HG03521 (cell line): ENCODE measurements at regions not wholly inside any gene's neighbourhood (a gene's known extent, or its start where the extent isn't known, plus 50 kb on each side); places are given as distances from the start of the nearest gene placed in this dataset.

Experiments
- ATAC-seq: cut with Tn5 transposase; IDR thresholded peaks from one replicate; pipeline ENCODE4 v1.9.1; 2021; ENCODE audit warnings: mild to moderate bottlenecking, moderate library complexity; ENCODE audit not compliant: unreplicated experiment

GRCh38 chr11:116563028-116563711, 209.6 kb downstream of the BUD13 start:
- no peak for ATAC-seq

- ATAC-seq: no peak
Observed at GRCh38 chr11:116560589-116560988, 212.2 kb downstream of the BUD13 start.

DNA sequence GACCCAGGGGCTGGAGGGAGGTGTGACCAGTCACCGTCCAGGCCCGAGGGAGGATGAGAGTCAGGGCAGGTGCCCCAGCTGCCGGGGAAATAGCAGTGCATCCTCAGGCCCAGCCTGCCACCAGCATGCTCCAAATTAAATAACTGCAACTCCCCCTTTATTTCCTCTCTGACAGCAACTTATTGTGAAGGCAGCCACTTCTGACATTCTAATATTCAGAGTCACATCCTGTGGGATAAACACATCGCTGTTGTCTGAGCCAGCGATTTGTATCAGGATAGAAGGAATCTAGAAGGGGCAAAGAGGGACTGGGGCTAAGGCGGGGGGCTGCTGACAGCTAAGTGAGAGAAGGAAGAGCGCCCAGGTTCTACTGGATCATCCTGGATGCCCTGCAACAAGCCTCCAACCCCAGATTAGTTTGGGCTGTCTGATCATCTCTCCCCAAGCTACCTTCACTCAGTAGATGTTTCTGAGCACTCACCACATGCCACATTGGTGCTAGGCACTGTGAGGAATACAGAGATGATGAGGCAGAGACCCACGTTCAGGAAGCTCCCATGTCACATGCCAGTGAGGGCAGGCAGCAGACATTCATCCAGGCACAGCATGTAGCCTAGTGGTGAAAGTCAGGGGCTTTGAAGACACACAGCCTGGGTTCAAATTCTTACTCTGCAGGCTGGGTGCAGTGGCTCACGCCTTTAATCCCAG, 214.1 kb downstream of the BUD13 start:
- no peak for ATAC-seq

DNA sequence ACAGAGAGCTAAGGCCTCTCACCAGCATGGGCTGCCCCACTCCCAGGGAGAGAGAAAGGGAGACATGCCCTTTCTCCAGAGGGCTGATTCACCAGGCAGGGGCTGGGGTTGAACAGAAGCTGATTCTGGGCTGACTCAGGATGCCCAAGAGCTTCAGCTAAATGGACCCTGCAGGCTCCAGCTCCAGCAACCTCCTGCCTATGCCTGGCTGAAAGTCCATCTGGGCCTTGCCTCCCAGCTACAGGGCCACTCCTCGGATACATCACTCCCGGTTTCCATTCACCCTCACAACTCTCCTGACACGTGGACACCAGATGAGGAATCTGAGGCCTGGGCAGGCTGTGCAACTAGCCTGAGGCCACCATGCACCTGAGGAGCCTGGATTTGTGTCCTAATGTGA, 215.5 kb downstream of the BUD13 start:
- no peak for ATAC-seq

DNA sequence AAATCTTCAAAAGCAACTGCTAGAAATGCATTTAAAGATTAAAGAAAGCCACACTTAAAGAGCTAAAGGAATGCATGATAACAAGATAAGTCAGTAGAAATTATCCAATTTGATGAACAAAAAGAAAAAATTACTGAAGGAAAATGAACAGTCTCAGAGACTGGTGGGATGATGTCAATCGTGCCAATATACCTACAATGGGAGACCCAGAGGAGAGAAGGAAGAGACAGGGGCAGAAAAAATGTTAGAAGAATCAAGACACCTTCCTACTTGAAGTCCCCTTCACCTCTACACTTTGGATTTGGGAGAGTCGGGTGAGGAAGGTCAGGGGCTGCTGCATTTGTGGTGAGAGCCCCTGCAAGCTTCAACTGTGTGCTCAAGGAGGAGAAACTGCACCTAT, 216.3 kb downstream of the BUD13 start:
- ATAC-seq: no peak

- no peak for ATAC-seq
Observed at GRCh38 chr11:116553482-116553881, 219.3 kb downstream of the BUD13 start.

- no peak for ATAC-seq
Observed at GRCh38 chr11:116551576-116551975, 221.2 kb downstream of the BUD13 start.

- no peak for ATAC-seq
Observed at GRCh38 chr11:116548256-116548655, 224.5 kb downstream of the BUD13 start.

GRCh38 chr11:116547571-116547970, 225.2 kb downstream of the BUD13 start:
- no peak for ATAC-seq

- no peak for ATAC-seq
Observed at GRCh38 chr11:116545912-116546311, 226.9 kb downstream of the BUD13 start.

GRCh38 chr11:116544721-116545120, 228.1 kb downstream of the BUD13 start:
- ATAC-seq: no peak

GRCh38 chr11:116543911-116544475, 228.8 kb downstream of the BUD13 start:
- no peak for ATAC-seq

- ATAC-seq: no peak
Observed at GRCh38 chr11:116543099-116543498, 229.7 kb downstream of the BUD13 start.

DNA sequence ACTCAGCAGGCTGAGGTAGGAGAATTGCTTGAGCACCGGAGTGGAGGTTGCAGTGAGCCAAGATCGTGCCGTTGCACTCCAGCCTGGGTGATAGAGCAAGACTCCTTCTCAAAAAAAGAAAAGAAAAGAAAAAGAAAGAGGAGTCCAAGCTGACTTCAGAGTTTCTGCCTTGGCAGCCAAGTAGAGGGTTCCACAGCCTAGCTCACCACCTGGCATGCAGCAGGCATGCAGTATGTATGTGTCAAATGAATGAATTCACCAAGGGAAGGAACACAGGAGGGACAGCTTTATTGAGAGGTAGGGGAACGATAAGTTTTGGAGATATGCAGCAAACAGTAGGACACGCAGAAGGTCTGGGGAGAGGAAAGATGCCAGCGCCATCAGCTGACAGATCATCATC, 230.4 kb downstream of the BUD13 start:
- no peak for ATAC-seq

DNA sequence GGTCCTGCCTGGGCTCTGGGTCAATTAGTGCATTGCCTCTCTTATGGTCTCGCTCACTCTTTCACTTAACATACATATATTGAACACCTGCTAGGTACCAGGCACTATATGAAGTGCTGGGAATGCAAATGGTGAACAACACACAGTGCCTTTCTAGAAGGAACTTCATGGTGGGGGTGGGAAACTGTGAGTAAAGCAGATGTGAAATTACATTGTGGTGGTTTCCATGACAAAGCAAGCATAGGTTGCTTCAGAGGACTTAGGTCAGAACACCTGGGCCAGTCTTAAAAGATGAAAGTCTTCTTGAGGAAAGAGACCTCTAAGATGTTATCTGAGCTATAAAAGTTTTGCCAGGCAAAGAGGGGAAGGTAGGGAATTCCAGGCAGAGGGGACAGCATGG, 231.3 kb downstream of the BUD13 start:
- peak; percentile 67 for ATAC-seq

DNA sequence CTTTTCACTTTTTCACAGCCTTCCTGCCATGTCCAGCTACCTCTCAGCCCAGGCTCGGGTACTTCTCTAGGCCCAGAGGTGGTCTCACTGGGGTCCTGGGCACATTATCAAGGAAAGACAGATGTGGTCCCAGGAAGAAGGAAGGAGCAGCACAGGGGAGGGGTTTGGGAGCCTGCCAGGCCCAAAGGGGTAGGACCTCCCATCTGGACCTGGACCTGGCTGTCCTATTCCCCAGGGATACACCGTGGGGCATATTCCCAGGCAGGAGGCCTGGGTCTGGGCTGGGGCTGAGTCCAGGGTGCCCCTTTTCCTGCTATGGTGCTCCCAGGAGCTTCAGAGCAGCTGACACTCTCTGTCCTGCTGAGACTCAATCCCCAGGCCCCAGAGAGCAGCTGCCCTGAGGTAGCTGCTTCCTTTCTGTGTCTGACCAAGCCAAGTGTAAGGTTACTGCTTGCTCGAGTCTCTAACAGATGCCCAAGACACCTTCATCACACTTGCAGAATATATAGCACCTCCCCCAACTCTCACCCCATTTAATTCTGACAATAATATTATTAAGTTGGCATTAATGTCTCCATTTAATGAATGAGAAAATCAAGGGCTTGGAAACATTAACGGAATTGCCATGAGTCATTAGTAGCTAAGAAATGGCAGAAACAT, 232.0 kb downstream of the BUD13 start:
- ATAC-seq: no peak

DNA sequence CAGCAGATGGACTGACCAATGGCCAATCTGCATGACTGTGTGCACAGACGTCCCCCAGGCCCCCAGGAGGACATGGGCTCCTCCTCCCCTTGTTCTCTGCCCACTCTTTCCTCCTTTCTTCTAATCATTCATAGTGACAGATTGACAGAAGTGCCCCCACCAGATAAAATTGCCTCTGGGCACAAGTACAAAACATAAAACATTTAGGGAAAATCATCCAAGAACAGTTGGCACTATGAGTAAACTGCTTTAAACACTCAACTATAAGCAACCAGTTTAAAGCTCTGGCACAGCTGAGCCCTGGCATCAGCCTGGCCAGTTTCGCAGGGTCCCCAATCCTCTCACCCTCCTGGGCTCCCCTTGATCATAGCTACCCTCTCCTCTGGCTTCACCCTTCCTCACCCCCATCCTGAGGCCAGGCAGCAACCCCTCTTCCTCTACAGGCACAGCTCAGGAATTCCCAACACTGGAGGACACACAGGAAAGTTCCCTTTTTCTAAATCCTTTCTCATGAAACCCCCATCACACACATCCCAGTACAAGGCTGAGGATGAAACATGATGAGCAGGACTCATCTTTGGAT, 232.9 kb downstream of the BUD13 start:
- no peak for ATAC-seq

- ATAC-seq: no peak
Observed at GRCh38 chr11:116539211-116539610, 233.6 kb downstream of the BUD13 start.

DNA sequence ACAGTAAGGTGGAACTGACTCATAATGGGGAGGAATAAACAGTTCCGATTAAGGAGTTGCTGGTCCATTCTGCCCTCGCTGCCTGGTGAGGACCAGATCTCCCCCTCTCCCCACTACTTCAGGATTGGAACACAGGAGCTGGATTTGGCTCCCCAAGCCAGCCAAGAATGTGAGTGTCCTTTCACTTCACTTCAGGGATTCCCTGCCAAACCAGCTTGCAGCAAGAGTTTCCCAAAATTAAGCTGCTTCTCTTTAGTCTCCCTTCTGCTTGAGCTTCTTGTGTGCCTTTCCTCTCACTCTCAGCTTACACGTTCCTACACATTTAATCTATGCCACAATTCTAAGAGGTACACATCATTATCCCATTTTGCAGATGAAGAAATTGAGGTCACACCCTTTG, 234.1 kb downstream of the BUD13 start:
- no peak for ATAC-seq

DNA sequence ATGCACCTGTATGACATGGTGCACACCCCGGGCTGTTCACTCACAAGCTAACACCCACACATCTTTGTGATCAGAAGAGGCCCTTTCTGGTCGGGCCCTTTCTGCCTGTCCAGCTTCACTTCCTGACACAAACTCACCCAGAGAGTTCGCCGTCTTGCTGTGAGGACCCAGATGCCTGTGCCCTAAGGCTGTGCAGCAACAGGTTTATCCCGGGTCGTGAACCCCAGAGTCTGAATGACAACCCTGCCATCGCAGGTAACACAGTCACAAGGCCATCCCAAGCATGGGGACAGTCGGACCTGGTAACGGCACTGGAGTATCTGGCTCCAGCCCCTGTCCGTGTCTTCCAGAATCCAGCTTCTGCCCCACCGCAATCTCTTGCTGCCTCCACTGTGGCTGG, 235.1 kb downstream of the BUD13 start:
- ATAC-seq: no peak

DNA sequence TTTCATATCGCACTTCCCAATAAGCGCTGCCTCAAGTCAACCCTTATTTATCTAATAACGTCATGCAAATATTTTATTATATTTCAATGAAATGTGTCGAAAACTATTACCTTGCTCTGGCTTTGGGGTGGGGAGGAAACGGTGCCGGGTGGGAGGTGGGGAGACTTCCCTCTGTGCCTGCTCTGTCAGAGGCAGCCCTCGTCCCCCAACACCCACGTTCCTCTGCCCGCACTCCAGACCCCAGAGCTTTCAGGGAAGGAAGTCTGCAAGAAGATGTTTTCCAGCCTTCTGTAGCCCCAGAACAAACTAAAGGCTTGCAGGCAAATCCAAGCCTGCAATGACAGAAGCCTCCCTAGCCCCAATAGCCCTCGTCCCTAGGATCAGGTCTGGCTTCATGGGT, 235.7 kb downstream of the BUD13 start:
- no peak for ATAC-seq
